Embryonic facial prominence (tissue), 1 donor: ENCODE measurements at regions not wholly inside any gene's neighbourhood (a gene's known extent, or its start where the extent isn't known, plus 50 kb on each side); places are given as distances from the start of the nearest gene placed in this dataset.
"Not testable (repeated sequence)": the region's sequence is repeated elsewhere in the genome, so short reads cannot be mapped to it uniquely, and the experiment has no call there.

Experiments
- DNase-seq: peaks from one replicate; pipeline ENCODE4 v3.0.0-alpha.2; 2016; ENCODE audit errors: extremely low spot score

GRCh38 chr4:17065821-17066220 lies 167.4 kb upstream of the LDB2 start:
- DNase-seq, result no peak

- no peak for DNase-seq
These were observed 166.5 kb upstream of the LDB2 start for GRCh38 chr4:17064959-17065358.

DNA sequence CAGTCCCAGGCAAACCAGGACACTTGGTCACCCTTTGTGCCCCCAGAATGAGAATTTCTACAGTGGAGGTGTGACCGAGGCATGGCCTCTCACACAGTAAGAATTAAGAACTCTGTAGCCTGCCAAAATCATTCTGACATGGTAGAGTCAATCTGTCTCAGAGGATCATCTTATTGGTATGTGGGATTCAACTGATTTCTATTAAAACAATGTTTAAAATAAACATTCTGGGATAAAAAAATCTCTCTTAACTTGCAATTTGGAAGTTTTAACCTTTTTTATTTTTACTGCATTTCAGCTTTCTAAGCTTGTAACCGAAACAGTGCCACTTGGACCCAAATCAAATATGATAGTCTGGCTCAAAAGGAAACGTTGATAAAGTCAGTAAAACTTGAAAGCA lies 165.4 kb upstream of the LDB2 start:
- DNase-seq, result no peak

GRCh38 chr4:17060230-17060629 lies 161.8 kb upstream of the LDB2 start:
- DNase-seq, result no peak

GRCh38 chr4:17058916-17059741 lies 160.7 kb upstream of the LDB2 start:
- DNase-seq, result peak; percentile 64

GRCh38 chr4:17058536-17058915 lies 160.1 kb upstream of the LDB2 start:
- DNase-seq, result no peak

DNA sequence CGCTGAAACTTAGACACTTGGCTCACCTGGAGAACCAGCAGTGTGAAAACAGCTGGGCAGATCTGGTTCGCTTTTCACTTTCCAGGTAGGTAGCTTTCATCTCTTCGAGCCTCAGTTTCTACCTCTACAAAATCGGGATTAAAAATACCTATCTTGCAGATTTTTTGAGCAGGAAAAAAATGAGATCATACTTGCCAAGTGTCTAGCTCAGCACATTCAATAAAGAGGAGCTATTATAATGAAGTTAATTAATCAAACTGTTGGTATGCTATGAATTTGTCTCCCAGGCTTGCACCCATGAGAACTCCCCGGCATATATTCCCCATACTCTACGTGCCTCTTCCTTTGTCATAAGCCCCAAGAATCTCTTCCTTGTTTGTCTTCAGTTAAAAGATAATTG lies 158.6 kb upstream of the LDB2 start:
- no peak for DNase-seq

DNA sequence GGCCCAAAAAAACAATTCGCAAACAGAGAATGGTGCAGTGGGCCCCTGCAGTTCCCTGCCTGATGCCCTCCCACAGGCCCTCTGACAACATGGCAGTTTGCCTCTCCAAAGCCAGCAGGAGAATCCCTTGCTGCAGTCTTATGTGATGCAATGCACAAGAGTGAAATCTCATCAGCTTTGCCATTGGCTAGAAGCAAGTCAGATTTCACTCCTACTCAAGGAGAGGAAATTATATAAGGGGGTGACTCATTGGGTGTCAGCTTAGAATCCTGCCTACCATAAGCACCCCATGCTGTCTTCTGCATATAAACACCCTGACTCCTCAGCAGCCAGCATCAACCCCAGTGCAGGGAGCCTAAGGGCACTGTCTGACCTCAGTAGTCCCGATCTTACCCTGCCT lies 157.3 kb upstream of the LDB2 start:
- no peak for DNase-seq

GRCh38 chr4:17045866-17046265 lies 147.4 kb upstream of the LDB2 start:
- DNase-seq, result no peak

GRCh38 chr4:17038510-17039176 lies 140.2 kb upstream of the LDB2 start:
- no peak for DNase-seq

GRCh38 chr4:17033768-17034181 lies 135.3 kb upstream of the LDB2 start:
- DNase-seq, result no peak

GRCh38 chr4:17033025-17033767 lies 134.8 kb upstream of the LDB2 start:
- DNase-seq, result no peak

DNA sequence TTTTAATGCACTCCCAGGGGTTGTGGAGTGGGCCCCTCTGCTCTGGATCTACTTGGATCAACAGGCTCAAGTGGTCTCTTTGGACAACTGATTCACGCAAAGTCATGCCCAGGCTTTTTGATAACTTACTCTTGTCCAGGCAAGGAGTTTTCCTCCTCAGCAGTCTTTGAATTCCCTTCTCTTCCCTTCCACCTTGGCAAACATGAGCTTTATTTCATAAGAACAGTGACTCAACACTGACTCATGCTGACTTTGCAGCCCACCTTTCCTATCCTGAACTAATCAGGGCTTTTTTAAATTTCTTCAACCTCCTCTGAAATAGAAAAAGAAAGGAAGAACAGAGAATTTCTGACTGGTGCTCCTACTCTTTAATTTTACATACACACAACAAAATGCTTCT lies 132.1 kb upstream of the LDB2 start:
- DNase-seq, result no peak

DNA sequence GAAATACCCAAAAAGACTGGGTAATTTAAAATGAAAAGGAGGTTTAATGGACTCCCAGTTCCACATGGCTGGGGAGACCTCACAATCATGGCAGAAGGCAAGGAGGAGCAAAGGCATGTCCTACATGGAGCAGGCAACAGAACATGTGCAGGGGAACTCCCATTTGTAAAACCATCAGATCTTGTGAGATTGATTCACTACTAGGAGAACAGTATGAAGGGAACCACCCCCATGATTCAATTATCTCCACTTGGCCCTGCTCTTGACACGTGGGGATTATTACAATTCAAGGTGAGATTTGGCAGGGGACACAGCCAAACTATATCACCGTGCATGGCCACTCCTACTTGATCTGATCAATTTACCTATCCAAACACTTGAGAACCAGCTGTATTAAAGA lies 131.5 kb upstream of the LDB2 start:
- DNase-seq, result no peak

DNA sequence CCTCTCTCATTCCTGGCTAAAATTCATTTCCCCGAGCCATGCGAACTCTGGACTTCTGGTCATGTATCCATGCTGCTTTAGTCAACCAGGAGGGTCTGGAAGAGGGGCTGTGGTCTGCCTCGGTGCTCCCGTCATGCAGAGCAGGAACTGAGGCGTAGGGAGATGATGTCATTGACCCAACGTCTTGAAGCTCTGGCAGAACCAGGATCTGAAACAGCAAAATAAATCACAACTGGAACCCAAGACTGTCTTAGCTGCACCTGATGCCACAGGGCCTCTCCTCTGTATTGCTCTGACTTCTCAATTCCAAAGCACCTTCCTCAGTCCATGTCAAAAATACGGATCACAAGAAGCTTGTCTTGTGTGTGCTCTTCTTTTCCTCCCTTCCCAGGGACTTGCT lies 131.0 kb upstream of the LDB2 start:
- no peak for DNase-seq

- no peak for DNase-seq
These were observed 129.1 kb upstream of the LDB2 start for GRCh38 chr4:17027495-17027894.

DNA sequence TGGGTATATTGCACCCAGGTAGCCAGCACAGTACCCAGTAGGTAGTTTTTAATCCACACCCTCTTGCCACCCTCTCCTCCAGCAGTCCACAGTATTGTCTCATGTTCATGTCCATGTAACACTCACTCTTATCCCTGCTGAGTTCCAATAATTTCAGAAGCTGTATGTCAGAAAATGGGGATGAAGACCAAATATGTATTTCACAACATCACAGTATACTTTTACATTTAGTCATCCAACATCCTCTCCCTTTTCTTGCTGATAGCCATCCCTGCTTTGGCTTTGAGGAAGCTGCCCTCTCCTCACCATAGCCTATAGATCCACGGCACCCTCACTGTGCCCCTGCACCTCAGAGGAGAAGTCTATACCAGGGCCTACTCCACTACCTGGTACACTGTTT lies 126.0 kb upstream of the LDB2 start:
- DNase-seq, result no peak

GRCh38 chr4:17020901-17021300 lies 122.5 kb upstream of the LDB2 start:
- no peak for DNase-seq

- DNase-seq, result no peak
These were observed 122.0 kb upstream of the LDB2 start for GRCh38 chr4:17020451-17020850.

- DNase-seq, result not testable (repeated sequence)
These were observed 120.2 kb upstream of the LDB2 start for GRCh38 chr4:17018621-17019020.

DNA sequence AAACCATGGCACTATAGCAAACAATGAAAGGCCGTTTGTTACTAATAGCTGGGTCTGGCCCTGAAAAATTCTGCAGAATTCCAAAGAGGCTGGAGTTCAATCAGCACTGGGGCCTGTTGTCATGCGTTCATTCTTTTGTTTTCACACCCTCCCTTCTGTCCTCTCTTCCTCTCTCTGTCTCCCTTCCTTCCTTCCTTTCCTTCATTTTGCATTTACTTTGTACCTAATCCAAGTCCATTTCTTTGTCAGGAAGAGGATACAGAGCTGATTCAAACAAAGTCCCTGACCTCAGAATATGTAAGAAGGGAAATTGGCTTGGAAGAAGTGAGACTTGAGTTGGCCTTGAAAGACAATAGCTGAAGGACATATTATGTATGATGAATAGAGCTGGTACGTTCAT lies 119.6 kb upstream of the LDB2 start:
- no peak for DNase-seq

DNA sequence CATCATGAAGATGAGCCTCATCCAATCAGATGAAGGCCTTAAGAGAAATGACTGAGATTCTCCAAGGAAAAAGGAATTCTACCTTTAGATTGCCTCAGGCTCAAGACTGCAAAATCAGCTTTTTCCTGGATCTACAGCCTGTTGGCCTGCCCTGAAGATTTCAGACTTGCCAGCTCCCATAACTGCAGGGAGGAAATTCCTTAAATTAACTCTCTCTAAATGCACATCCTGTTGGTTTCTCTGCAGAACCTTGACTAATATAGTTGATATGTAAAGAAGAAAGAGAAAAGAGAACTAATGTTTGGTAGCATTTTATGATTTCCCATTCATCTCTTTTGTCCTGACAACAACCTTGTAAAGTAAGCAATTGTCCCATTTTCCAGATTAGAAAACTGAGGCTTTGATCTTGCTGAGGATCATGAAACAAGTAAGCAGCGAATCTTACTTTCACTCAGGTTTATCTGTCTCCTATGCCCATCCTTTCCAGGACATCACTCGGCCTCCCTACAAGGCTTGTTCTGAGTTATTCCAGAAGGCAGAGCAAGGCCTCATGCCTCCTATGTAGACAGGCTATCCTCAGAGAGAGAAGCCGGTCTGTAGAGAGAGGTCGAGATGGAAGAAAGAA lies 115.0 kb upstream of the LDB2 start:
- no peak for DNase-seq
